ENCODE measurements at regions not wholly inside any gene's neighbourhood (a gene's known extent, or its start where the extent isn't known, plus 50 kb on each side); places are given as distances from the start of the nearest gene placed in this dataset.

DNA sequence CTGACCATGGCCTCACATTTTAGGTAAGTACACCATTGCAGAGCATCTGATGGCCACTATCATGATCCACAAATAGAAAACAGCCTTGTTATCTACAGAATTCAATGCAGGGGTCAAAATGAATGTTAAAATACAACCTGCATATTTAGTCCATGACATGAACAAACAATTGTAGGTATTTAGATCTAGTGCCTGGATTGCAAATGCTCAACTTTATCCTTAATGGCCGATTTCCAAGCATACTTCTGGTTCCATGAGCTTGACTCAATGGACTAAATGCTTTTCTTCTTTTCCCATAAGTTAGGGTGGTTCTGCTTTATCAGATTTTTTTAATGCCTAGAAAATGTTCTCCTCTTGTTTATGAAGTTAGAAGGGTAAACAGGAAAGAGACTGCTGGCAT, 139.2 kb upstream of the TTC29 start (continued):
- TF ChIP-seq, protein P1, sequence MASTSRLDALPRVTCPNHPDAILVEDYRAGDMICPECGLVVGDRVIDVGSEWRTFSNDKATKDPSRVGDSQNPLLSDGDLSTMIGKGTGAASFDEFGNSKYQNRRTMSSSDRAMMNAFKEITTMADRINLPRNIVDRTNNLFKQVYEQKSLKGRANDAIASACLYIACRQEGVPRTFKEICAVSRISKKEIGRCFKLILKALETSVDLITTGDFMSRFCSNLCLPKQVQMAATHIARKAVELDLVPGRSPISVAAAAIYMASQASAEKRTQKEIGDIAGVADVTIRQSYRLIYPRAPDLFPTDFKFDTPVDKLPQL (IDR thresholded peaks at IDR 0.05; ENCODE audit: extremely low read depth, insufficient read length): no peak

DNA sequence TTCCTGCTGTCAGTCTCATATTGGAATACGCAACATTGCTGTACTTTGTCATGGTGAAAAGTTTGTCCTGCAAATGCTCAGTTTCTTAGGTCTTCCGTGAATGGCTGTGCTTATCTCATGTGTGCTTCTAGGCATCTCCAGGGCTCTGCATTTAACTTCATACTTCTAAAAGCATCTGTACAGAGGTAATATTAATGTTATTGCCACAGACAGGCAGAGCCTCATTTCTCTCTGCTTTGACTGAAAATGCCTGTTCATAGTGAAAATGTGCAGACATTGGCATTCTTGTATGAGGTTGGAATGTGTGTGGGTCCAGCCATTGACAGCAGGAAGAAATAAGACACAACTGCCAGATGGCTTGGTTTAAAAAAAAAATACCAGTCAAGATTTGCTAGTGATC, 140.1 kb upstream of the TTC29 start:
- Histone ChIP-seq H3K9me3 (replicated peaks; ENCODE audit: control insufficient read depth, insufficient read depth, low read depth, low read length) (no peaks in the 10 kb centered on the region), H3K9ac (ENCODE audit: insufficient read depth in 1 of 2, low read depth in 2 of 2, low read length in 2 of 2) (no peak overlapping the region), H4K20me1 (replicated peaks; ENCODE audit: control insufficient read depth, insufficient read depth, low read length) (no peaks in the 10 kb centered on the region), H3K4me3 (no peak overlapping the region), H3K9me1 (ENCODE audit: control insufficient read depth, insufficient read depth, low read length) (no peaks in the 10 kb centered on the region), H3K27me3 (ENCODE audit: control insufficient read depth in 2 of 2, insufficient read depth in 2 of 2, low read length in 2 of 2) (no peaks in the 10 kb centered on the region), H3K79me2 (ENCODE audit: control insufficient read depth, insufficient read depth, low read length) (no peaks in the 10 kb centered on the region), H2AFZ (ENCODE audit: low read depth, low read length) (no peak overlapping the region), H3K4me1 (replicated peaks in 1 of 2; ENCODE audit: control insufficient read depth in 2 of 2, insufficient read depth in 2 of 2, low read length in 2 of 2) (no peaks in the 10 kb centered on the region), H3K4me2 (ENCODE audit: insufficient read depth, low read length) (no peak overlapping the region), H3K36me3 (ENCODE audit: control insufficient read depth, insufficient read depth, low read length) (no peaks in the 10 kb centered on the region), H3K27ac (ENCODE audit: extremely low read depth, low read depth, low read length) (no peak overlapping the region)
- intact Hi-C loops (cut with micrococcal nuclease): no loop called here
- no TSS peak for BruUV-seq (replicated peaks)
- FAIRE-seq (no peak), ATAC-seq (no peak), DNase-seq (ENCODE audit: extremely low read depth in 1 of 4, low spot score in 3 of 4) (no peak)
- CTCF ChIA-PET (ENCODE audit: low intra/inter-chr PET ratio): no interaction called here
- WGBS (ENCODE audit: insufficient coverage, low coverage, missing lambda C conversion rate): 0% methylated on average over 2 of the region's 2 CpGs
- in situ Hi-C loops (cut with MboI): no loop called here
- POLR2A ChIA-PET: no interaction called here
- TF ChIP-seq, protein P2, sequence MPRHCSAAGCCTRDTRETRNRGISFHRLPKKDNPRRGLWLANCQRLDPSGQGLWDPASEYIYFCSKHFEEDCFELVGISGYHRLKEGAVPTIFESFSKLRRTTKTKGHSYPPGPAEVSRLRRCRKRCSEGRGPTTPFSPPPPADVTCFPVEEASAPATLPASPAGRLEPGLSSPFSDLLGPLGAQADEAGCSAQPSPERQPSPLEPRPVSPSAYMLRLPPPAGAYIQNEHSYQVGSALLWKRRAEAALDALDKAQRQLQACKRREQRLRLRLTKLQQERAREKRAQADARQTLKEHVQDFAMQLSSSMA (CRISPR knock-in tag; IDR thresholded peaks at IDR 0.05): no peak
- TF ChIP-seq CHCHD3 (CRISPR knock-in tag; IDR thresholded peaks at IDR 0.05) (no peak), KDM1A (IDR thresholded peaks at IDR 0.05) (no peak), GTF2E2 (tag; IDR thresholded peaks at IDR 0.05) (no peak), DIDO1 (tag; IDR thresholded peaks at IDR 0.05; ENCODE audit: low read depth) (no peak), XRCC4 (IDR thresholded peaks at IDR 0.05; ENCODE audit: extremely low read depth, insufficient read depth, insufficient read length) (no peak), WHSC1 (IDR thresholded peaks at IDR 0.05; ENCODE audit: low read length) (no peak), U2AF2 (optimal IDR thresholded peaks at IDR 0.05; ENCODE audit: low read depth, low read length) (no peak), RCOR1 (IDR thresholded peaks at IDR 0.05; ENCODE audit: borderline replicate concordance in 1 of 2, low read depth in 2 of 2, low read length in 2 of 2) (no peak), ZNF384 (IDR thresholded peaks at IDR 0.05; ENCODE audit: low read depth, low read length) (no peak), SMARCA4 (IDR thresholded peaks at IDR 0.05) (no peak)
- TF ChIP-seq, protein P3, sequence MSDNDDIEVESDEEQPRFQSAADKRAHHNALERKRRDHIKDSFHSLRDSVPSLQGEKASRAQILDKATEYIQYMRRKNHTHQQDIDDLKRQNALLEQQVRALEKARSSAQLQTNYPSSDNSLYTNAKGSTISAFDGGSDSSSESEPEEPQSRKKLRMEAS (CRISPR knock-in tag; IDR thresholded peaks at IDR 0.05): no peak
- TF ChIP-seq, protein P4, sequence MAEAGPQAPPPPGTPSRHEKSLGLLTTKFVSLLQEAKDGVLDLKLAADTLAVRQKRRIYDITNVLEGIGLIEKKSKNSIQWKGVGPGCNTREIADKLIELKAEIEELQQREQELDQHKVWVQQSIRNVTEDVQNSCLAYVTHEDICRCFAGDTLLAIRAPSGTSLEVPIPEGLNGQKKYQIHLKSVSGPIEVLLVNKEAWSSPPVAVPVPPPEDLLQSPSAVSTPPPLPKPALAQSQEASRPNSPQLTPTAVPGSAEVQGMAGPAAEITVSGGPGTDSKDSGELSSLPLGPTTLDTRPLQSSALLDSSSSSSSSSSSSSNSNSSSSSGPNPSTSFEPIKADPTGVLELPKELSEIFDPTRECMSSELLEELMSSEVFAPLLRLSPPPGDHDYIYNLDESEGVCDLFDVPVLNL (CRISPR knock-in tag; IDR thresholded peaks at IDR 0.05; ENCODE audit: low read depth): no peak
- TF ChIP-seq, protein P5, sequence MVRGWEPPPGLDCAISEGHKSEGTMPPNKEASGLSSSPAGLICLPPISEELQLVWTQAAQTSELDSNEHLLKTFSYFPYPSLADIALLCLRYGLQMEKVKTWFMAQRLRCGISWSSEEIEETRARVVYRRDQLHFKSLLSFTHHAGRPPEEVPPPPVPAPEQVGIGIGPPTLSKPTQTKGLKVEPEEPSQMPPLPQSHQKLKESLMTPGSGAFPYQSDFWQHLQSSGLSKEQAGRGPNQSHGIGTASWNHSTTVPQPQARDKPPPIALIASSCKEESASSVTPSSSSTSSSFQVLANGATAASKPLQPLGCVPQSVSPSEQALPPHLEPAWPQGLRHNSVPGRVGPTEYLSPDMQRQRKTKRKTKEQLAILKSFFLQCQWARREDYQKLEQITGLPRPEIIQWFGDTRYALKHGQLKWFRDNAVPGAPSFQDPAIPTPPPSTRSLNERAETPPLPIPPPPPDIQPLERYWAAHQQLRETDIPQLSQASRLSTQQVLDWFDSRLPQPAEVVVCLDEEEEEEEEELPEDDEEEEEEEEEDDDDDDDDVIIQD (CRISPR knock-in tag; IDR thresholded peaks at IDR 0.05): no peak
- TF ChIP-seq, protein P6, sequence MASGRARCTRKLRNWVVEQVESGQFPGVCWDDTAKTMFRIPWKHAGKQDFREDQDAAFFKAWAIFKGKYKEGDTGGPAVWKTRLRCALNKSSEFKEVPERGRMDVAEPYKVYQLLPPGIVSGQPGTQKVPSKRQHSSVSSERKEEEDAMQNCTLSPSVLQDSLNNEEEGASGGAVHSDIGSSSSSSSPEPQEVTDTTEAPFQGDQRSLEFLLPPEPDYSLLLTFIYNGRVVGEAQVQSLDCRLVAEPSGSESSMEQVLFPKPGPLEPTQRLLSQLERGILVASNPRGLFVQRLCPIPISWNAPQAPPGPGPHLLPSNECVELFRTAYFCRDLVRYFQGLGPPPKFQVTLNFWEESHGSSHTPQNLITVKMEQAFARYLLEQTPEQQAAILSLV (tag; IDR thresholded peaks at IDR 0.05): no peak
